Caco-2 (cell line): ENCODE measurements at regions not wholly inside any gene's neighbourhood (a gene's known extent, or its start where the extent isn't known, plus 50 kb on each side); places are given as distances from the start of the nearest gene placed in this dataset.

Experiments used
- BruUV-seq: library from RNA; stranded (reverse); fragments of 400-500 nt; replicated peaks from 2 replicates; lab custom pipeline; 2021; lab: Mats Ljungman, UMichigan
- CTCF ChIA-PET: fragments of 300-600 bp; sonication (Branson Sonifier 250); formaldehyde crosslinking; loops from one replicate; lab custom pipeline; 2022; ENCODE audit warnings: antibody characterized with exemption; lab: Charles Lee
- POLR2A ChIA-PET: fragments of 300-600 bp; sonication (Branson Sonifier 250); formaldehyde crosslinking; loops from one replicate; lab custom pipeline; 2022; ENCODE audit warnings: antibody characterized with exemption; lab: Charles Lee
- DNase-seq, 2 experiments: peaks; one replicate each; pipeline versions ENCODE4 v3.0.0 to v3.0.0-alpha.2; 2020 to 2022
- H3K27me3 ChIP-seq: replicated peaks from 2 replicates; pipeline ENCODE4 v1.6.0; 2011; ENCODE audit warnings: low read length; ENCODE audit not compliant: control insufficient read depth, insufficient read depth
- H3K36me3 ChIP-seq: 2 replicates; pipeline ENCODE4 v1.5.1; 2011; ENCODE audit warnings: low read length; ENCODE audit not compliant: control insufficient read depth, insufficient read depth
- H3K4me1 ChIP-seq: fragments of 250-450 bp; sonication (Bioruptor Pico); 2 replicates; pipeline ENCODE4 v1.5.1; 2020; ENCODE audit warnings: mild to moderate bottlenecking
- H3K4me3 ChIP-seq: 2 replicates; pipeline ENCODE4 v1.5.1; 2011; ENCODE audit warnings: low read depth, mild to moderate bottlenecking, control low read depth, low read length
- H3K9me3 ChIP-seq: fragments of 250-450 bp; sonication (Bioruptor Pico); 2 replicates; pipeline ENCODE4 v1.5.1; 2020; ENCODE audit warnings: mild to moderate bottlenecking, moderate library complexity
- H3K27ac Mint-ChIP-seq: one replicate; pipeline ENCODE4 v1.8.0; 2022; ENCODE audit warnings: mixed read lengths; ENCODE audit not compliant: unreplicated experiment
- H3K27me3 Mint-ChIP-seq: one replicate; pipeline ENCODE4 v1.8.0; 2022; ENCODE audit warnings: mixed read lengths; ENCODE audit not compliant: insufficient read depth, unreplicated experiment
- H3K36me3 Mint-ChIP-seq: one replicate; pipeline ENCODE4 v1.8.0; 2022; ENCODE audit warnings: mild to moderate bottlenecking, mixed read lengths; ENCODE audit not compliant: insufficient read depth, unreplicated experiment
- H3K4me1 Mint-ChIP-seq: one replicate; pipeline ENCODE4 v1.8.0; 2022; ENCODE audit warnings: low read depth, mixed read lengths; ENCODE audit not compliant: unreplicated experiment
- H3K4me3 Mint-ChIP-seq: one replicate; pipeline ENCODE4 v1.8.0; 2022; ENCODE audit warnings: mild to moderate bottlenecking, moderate library complexity, mixed read lengths; ENCODE audit not compliant: unreplicated experiment
- H3K9me3 Mint-ChIP-seq: one replicate; pipeline ENCODE4 v1.8.0; 2022; ENCODE audit warnings: mixed read lengths; ENCODE audit not compliant: unreplicated experiment
- CTCF ChIP-seq, 2 experiments: fragments of 200-600 bp in 1 of 2; IDR thresholded peaks; 1 replicate in 1 of 2; 2 replicates in 1 of 2; pipeline versions ENCODE4 v1.5.1 to v1.8.0; 2011 to 2022; ENCODE audit warnings: antibody characterized with exemption in 1 of 2, control low read depth in 1 of 2, inconsistent platforms in 1 of 2, low read depth in 1 of 2, low read length in 1 of 2, mild to moderate bottlenecking in 1 of 2, moderate library complexity in 1 of 2; ENCODE audit not compliant: insufficient read depth in 1 of 2, severe bottlenecking in 1 of 2, unreplicated experiment in 1 of 2
- intact Hi-C: fragments of 100-400 bp; cut with micrococcal nuclease; formaldehyde crosslinking; loops from one replicate; pipeline ENCODE4 v1.10.0; 2022; ENCODE audit not compliant: unreplicated experiment

- no peak overlapping the region for H3K27ac Mint-ChIP-seq
- no peaks in the 10 kb centered on the region for H3K36me3 ChIP-seq
- intact Hi-C loops = no loop called here
Measured at GRCh38 chr4:125979950-125980349, 665.2 kb downstream of the FAT4 start.

GRCh38 chr4:125983168-125983567, 668.4 kb downstream of the FAT4 start:
- H3K27me3 ChIP-seq = no peaks in the 10 kb centered on the region
- TF ChIP-seq CTCF (IDR thresholded peaks at IDR 0.05; ENCODE audit: insufficient read depth in 1 of 2, low read depth in 1 of 2, low read length in 1 of 2, severe bottlenecking in 1 of 2, unreplicated experiment in 1 of 2) = no peak
- ChIA-PET CTCF (no interaction called here), POLR2A (no interaction called here)
- no peaks in the 10 kb centered on the region for H3K4me1 ChIP-seq
- no TSS peak for BruUV-seq
- intact Hi-C loops = no loop called here
- no peak overlapping the region for H3K4me3 ChIP-seq
- H3K36me3 ChIP-seq = no peaks in the 10 kb centered on the region
- H3K9me3 ChIP-seq = no peaks in the 10 kb centered on the region
- no peak overlapping the region for H3K27ac Mint-ChIP-seq
- H3K4me1 Mint-ChIP-seq = no peaks in the 10 kb centered on the region
- no peaks in the 10 kb centered on the region for H3K27me3 Mint-ChIP-seq
- H3K9me3 Mint-ChIP-seq = no peaks in the 10 kb centered on the region
- DNase-seq = no peak
- no peak overlapping the region for H3K4me3 Mint-ChIP-seq
- no peaks in the 10 kb centered on the region for H3K36me3 Mint-ChIP-seq

More at GRCh38 chr4:125979950-125980349, 665.2 kb downstream of the FAT4 start:
- ChIA-PET POLR2A (no interaction called here), CTCF (no interaction called here)
- Histone ChIP-seq H3K4me3 (no peak overlapping the region), H3K27me3 (no peaks in the 10 kb centered on the region), H3K4me1 (no peaks in the 10 kb centered on the region), H3K9me3 (no peaks in the 10 kb centered on the region)
- BruUV-seq = no TSS peak
- DNase-seq = no peak
- H3K4me3 Mint-ChIP-seq = no peak overlapping the region
- H3K36me3 Mint-ChIP-seq = no peaks in the 10 kb centered on the region
- H3K27me3 Mint-ChIP-seq = no peaks in the 10 kb centered on the region
- H3K4me1 Mint-ChIP-seq = no peaks in the 10 kb centered on the region
- H3K9me3 Mint-ChIP-seq = no peaks in the 10 kb centered on the region
- TF ChIP-seq CTCF (IDR thresholded peaks at IDR 0.05; ENCODE audit: insufficient read depth in 1 of 2, low read depth in 1 of 2, low read length in 1 of 2, severe bottlenecking in 1 of 2, unreplicated experiment in 1 of 2) = no peak

- BruUV-seq = no TSS peak
- Mint-ChIP-seq H3K4me3 (no peak overlapping the region), H3K36me3 (no peaks in the 10 kb centered on the region), H3K4me1 (no peaks in the 10 kb centered on the region), H3K9me3 (no peaks in the 10 kb centered on the region), H3K27me3 (no peaks in the 10 kb centered on the region), H3K27ac (no peak overlapping the region)
- DNase-seq = no peak
- Histone ChIP-seq H3K27me3 (no peaks in the 10 kb centered on the region), H3K4me1 (no peaks in the 10 kb centered on the region), H3K36me3 (no peaks in the 10 kb centered on the region), H3K4me3 (no peak overlapping the region), H3K9me3 (no peaks in the 10 kb centered on the region)
- POLR2A ChIA-PET = no interaction called here
- CTCF ChIA-PET = no interaction called here
- no peak for TF ChIP-seq CTCF (IDR thresholded peaks at IDR 0.05; ENCODE audit: insufficient read depth in 1 of 2, low read depth in 1 of 2, low read length in 1 of 2, severe bottlenecking in 1 of 2, unreplicated experiment in 1 of 2)
- intact Hi-C loops = no loop called here
Measured at GRCh38 chr4:125985856-125986255, 671.1 kb downstream of the FAT4 start.
